GM21528 (cell line): ENCODE measurements at regions not wholly inside any gene's neighbourhood (a gene's known extent, or its start where the extent isn't known, plus 50 kb on each side); places are given as distances from the start of the nearest gene placed in this dataset.
"Not testable (repeated sequence)": the region's sequence is repeated elsewhere in the genome, so short reads cannot be mapped to it uniquely, and the experiment has no call there.

ENCODE experiments used
- ATAC-seq: cut with Tn5 transposase; IDR thresholded peaks from one replicate; pipeline ENCODE4 v1.9.1; 2021; ENCODE audit warnings: mild to moderate bottlenecking, moderate library complexity; ENCODE audit not compliant: unreplicated experiment, low FRiP score

GRCh38 chr7:76971201-76971600 is 61.0 kb downstream of the SPDYE17 start:
- ATAC-seq: not testable (repeated sequence)

- ATAC-seq: not testable (repeated sequence)
Observed at GRCh38 chr7:76969892-76970291, 62.3 kb downstream of the SPDYE17 start.

GRCh38 chr7:76965731-76966548 is 66.2 kb downstream of the SPDYE17 start:
- not testable (repeated sequence) for ATAC-seq

GRCh38 chr7:76964050-76964449 is 68.1 kb downstream of the SPDYE17 start:
- not testable (repeated sequence) for ATAC-seq

- ATAC-seq: not testable (repeated sequence)
Observed at GRCh38 chr7:76963061-76963460, 69.1 kb downstream of the SPDYE17 start.

GRCh38 chr7:76960400-76960986 is 71.7 kb downstream of the SPDYE17 start:
- ATAC-seq: peak; percentile 35

- ATAC-seq: peak; percentile 95
Observed at GRCh38 chr7:76959573-76960399, 72.4 kb downstream of the SPDYE17 start.

- not testable (repeated sequence) for ATAC-seq
Observed at GRCh38 chr7:76956531-76956930, 75.6 kb downstream of the SPDYE17 start.

- ATAC-seq: not testable (repeated sequence)
Observed at GRCh38 chr7:76955124-76955523, 77.0 kb downstream of the SPDYE17 start.

GRCh38 chr7:76944603-76945002 is 87.6 kb downstream of the SPDYE17 start:
- ATAC-seq: peak; percentile 49

- ATAC-seq: not testable (repeated sequence)
Observed at GRCh38 chr7:76941809-76942765, 90.1 kb downstream of the SPDYE17 start.

GRCh38 chr7:76937781-76938180 is 94.4 kb downstream of the SPDYE17 start:
- not testable (repeated sequence) for ATAC-seq

GRCh38 chr7:76937330-76937729 is 94.8 kb downstream of the SPDYE17 start:
- not testable (repeated sequence) for ATAC-seq

- not testable (repeated sequence) for ATAC-seq
Observed at GRCh38 chr7:76936346-76936745, 95.8 kb downstream of the SPDYE17 start.

GRCh38 chr7:76934711-76935110 is 97.5 kb downstream of the SPDYE17 start:
- ATAC-seq: not testable (repeated sequence)

GRCh38 chr7:76932957-76933356 is 99.2 kb downstream of the SPDYE17 start:
- peak; percentile 79 for ATAC-seq

GRCh38 chr7:76931441-76931840 is 100.7 kb downstream of the SPDYE17 start:
- not testable (repeated sequence) for ATAC-seq

- ATAC-seq: not testable (repeated sequence)
Observed at GRCh38 chr7:76930416-76930815, 101.7 kb downstream of the SPDYE17 start.

GRCh38 chr7:76928751-76929150 is 103.4 kb downstream of the SPDYE17 start:
- not testable (repeated sequence) for ATAC-seq
